Osteoblast (primary cell): ENCODE measurements at regions not wholly inside any gene's neighbourhood (a gene's known extent, or its start where the extent isn't known, plus 50 kb on each side); places are given as distances from the start of the nearest gene placed in this dataset.

Experiments used
- DNase-seq: peaks from one replicate; pipeline ENCODE4 v3.0.0; 2011; ENCODE audit warnings: low spot score, mixed read lengths; ENCODE audit not compliant: insufficient read length; ENCODE audit errors: missing footprints
- H2AFZ ChIP-seq: 2 replicates; pipeline ENCODE4 v1.6.0; 2011; ENCODE audit warnings: mild to moderate bottlenecking, low read length
- H3K27ac ChIP-seq: 2 replicates; pipeline ENCODE4 v1.5.1; 2011; ENCODE audit warnings: mild to moderate bottlenecking, low read depth, low read length, moderate library complexity
- H3K27me3 ChIP-seq: 2 replicates; pipeline ENCODE4 v1.6.0; 2012; ENCODE audit warnings: mild to moderate bottlenecking, control low read depth, inconsistent platforms, low read length, moderate library complexity; ENCODE audit not compliant: insufficient read depth
- H3K36me3 ChIP-seq: 2 replicates; pipeline ENCODE4 v1.5.1; 2011; ENCODE audit warnings: mild to moderate bottlenecking, low read length, control low read depth, moderate library complexity; ENCODE audit not compliant: insufficient read depth
- H3K4me1 ChIP-seq: 2 replicates; pipeline ENCODE4 v1.5.1; 2011; ENCODE audit warnings: mild to moderate bottlenecking, low read length, control low read depth, moderate library complexity; ENCODE audit not compliant: insufficient read depth
- H3K4me2 ChIP-seq: 2 replicates; pipeline ENCODE4 v1.6.0; 2011; ENCODE audit warnings: mild to moderate bottlenecking, low read length; ENCODE audit not compliant: insufficient read depth
- H3K4me3 ChIP-seq: fragments of 200-600 bp; sonication (generic); 3 replicates; pipeline ENCODE4 v1.5.1; 2012; ENCODE audit warnings: mild to moderate bottlenecking, low read length, inconsistent platforms; ENCODE audit not compliant: insufficient read depth
- H3K79me2 ChIP-seq: 2 replicates; pipeline ENCODE4 v1.6.0; 2012; ENCODE audit warnings: mild to moderate bottlenecking, low read length, control low read depth, inconsistent platforms; ENCODE audit not compliant: insufficient read depth
- H3K9me3 ChIP-seq: 2 replicates; pipeline ENCODE4 v1.5.1; 2011; ENCODE audit warnings: low read depth, low read length, control low read depth
- H4K20me1 ChIP-seq: 2 replicates; pipeline ENCODE4 v1.6.0; 2012; ENCODE audit warnings: mild to moderate bottlenecking, low read length, control low read depth; ENCODE audit not compliant: insufficient read depth
- CTCF ChIP-seq: IDR thresholded peaks from 2 replicates; pipeline ENCODE4 v1.5.1; 2011; ENCODE audit warnings: mild to moderate bottlenecking, low read depth, low read length, moderate library complexity; ENCODE audit errors: extremely low read depth

GRCh38 chr9:95763983-95764382, 111.5 kb upstream of the ERCC6L2 start:
- H3K27ac ChIP-seq, result no peak overlapping the region
- no peaks in the 10 kb centered on the region for H4K20me1 ChIP-seq
- H3K4me2 ChIP-seq, result no peak overlapping the region
- H3K9me3 ChIP-seq, result no peaks in the 10 kb centered on the region
- DNase-seq, result no peak
- H2AFZ ChIP-seq, result no peak overlapping the region
- no peaks in the 10 kb centered on the region for H3K79me2 ChIP-seq
- no peaks in the 10 kb centered on the region for H3K4me1 ChIP-seq
- no peak for TF ChIP-seq CTCF
- H3K4me3 ChIP-seq, result no peak overlapping the region
- H3K27me3 ChIP-seq, result no peaks in the 10 kb centered on the region
- no peaks in the 10 kb centered on the region for H3K36me3 ChIP-seq

GRCh38 chr9:95763006-95763405, 112.5 kb upstream of the ERCC6L2 start:
- Histone ChIP-seq H4K20me1 (no peaks in the 10 kb centered on the region), H3K79me2 (no peaks in the 10 kb centered on the region), H3K27me3 (no peaks in the 10 kb centered on the region), H3K9me3 (no peaks in the 10 kb centered on the region), H3K36me3 (no peaks in the 10 kb centered on the region), H3K4me3 (no peak overlapping the region), H3K4me1 (no peaks in the 10 kb centered on the region), H2AFZ (no peak overlapping the region), H3K4me2 (no peak overlapping the region), H3K27ac (no peak overlapping the region)
- no peak for TF ChIP-seq CTCF
- DNase-seq, result no peak

- no peak overlapping the region for H2AFZ ChIP-seq
- no peaks in the 10 kb centered on the region for H3K36me3 ChIP-seq
- no peaks in the 10 kb centered on the region for H3K79me2 ChIP-seq
- H3K4me1 ChIP-seq, result peaks cover 2% of the 10 kb centered on the region
- H3K27ac ChIP-seq, result no peak overlapping the region
- DNase-seq, result no peak
- no peak for TF ChIP-seq CTCF
- no peak overlapping the region for H3K4me3 ChIP-seq
- no peaks in the 10 kb centered on the region for H4K20me1 ChIP-seq
- H3K9me3 ChIP-seq, result no peaks in the 10 kb centered on the region
- no peak overlapping the region for H3K4me2 ChIP-seq
- no peaks in the 10 kb centered on the region for H3K27me3 ChIP-seq
Observed at GRCh38 chr9:95762322-95762721, 113.2 kb upstream of the ERCC6L2 start.

- H4K20me1 ChIP-seq, result no peaks in the 10 kb centered on the region
- no peaks in the 10 kb centered on the region for H3K36me3 ChIP-seq
- H3K4me1 ChIP-seq, result peaks cover 9% of the 10 kb centered on the region
- no peak for DNase-seq
- H2AFZ ChIP-seq, result no peak overlapping the region
- H3K9me3 ChIP-seq, result no peaks in the 10 kb centered on the region
- no peak overlapping the region for H3K4me2 ChIP-seq
- no peak for TF ChIP-seq CTCF
- H3K79me2 ChIP-seq, result no peaks in the 10 kb centered on the region
- no peaks in the 10 kb centered on the region for H3K27me3 ChIP-seq
- no peak overlapping the region for H3K27ac ChIP-seq
- H3K4me3 ChIP-seq, result no peak overlapping the region
Observed at GRCh38 chr9:95760791-95761190, 114.7 kb upstream of the ERCC6L2 start.
